Smooth muscle cell (in vitro differentiated cells): ENCODE measurements at regions not wholly inside any gene's neighbourhood (a gene's known extent, or its start where the extent isn't known, plus 50 kb on each side); places are given as distances from the start of the nearest gene placed in this dataset.

Experiments
- DNase-seq: peaks from one replicate; lab custom pipeline; 2025; ENCODE audit not compliant: unreplicated experiment; lab: John Stamatoyannopoulos, UW
- H2AFZ ChIP-seq: fragments of 200-600 bp; sonication (generic); 2 replicates; pipeline ENCODE4 v1.6.0; 2016; ENCODE audit warnings: antibody characterized with exemption, low read depth, mild to moderate bottlenecking
- H3F3A ChIP-seq: fragments of 200-600 bp; sonication (generic); 2 replicates; pipeline ENCODE4 v1.6.0; 2017; ENCODE audit warnings: antibody characterized with exemption, low read depth
- H3K27ac ChIP-seq: fragments of 200-600 bp; sonication (generic); 2 replicates; pipeline ENCODE4 v1.5.1; 2016; ENCODE audit warnings: low read depth, mild to moderate bottlenecking
- H3K27me3 ChIP-seq: fragments of 200-600 bp; sonication (generic); 2 replicates; pipeline ENCODE4 v1.6.1; 2016; ENCODE audit warnings: low read depth, mild to moderate bottlenecking
- H3K36me3 ChIP-seq: fragments of 200-600 bp; sonication (generic); 2 replicates; pipeline ENCODE4 v1.5.1; 2016; ENCODE audit warnings: low read depth
- H3K4me1 ChIP-seq: fragments of 200-600 bp; sonication (generic); 2 replicates; pipeline ENCODE4 v1.5.1; 2016; ENCODE audit warnings: low read depth
- H3K4me2 ChIP-seq: fragments of 200-600 bp; sonication (generic); 2 replicates; pipeline ENCODE4 v1.6.0; 2016; ENCODE audit warnings: mild to moderate bottlenecking
- H3K4me3 ChIP-seq: fragments of 200-600 bp; sonication (generic); 2 replicates; pipeline ENCODE4 v1.5.1; 2016; ENCODE audit warnings: mild to moderate bottlenecking
- H3K79me2 ChIP-seq: fragments of 200-600 bp; sonication (generic); 2 replicates; pipeline ENCODE4 v1.6.0; 2016; ENCODE audit warnings: low read depth, mild to moderate bottlenecking
- H3K9ac ChIP-seq: fragments of 200-600 bp; sonication (generic); 2 replicates; pipeline ENCODE4 v1.6.0; 2016; ENCODE audit warnings: low read depth
- H3K9me3 ChIP-seq: fragments of 200-600 bp; sonication (generic); replicated peaks from 2 replicates; pipeline ENCODE4 v1.5.1; 2016; ENCODE audit warnings: low read depth
- H4K20me1 ChIP-seq: fragments of 200-600 bp; sonication (generic); 2 replicates; pipeline ENCODE4 v1.6.0; 2016; ENCODE audit warnings: low read depth
- WGBS: methylation state at CpG from one replicate; pipeline ENCODE4 v1.1.7; 2016; ENCODE audit warnings: low lambda C conversion rate; 5-methylcytosine and 5-hydroxymethylcytosine counted together
- TF ChIP-seq, protein P1 (sequence below): fragments of 200-600 bp; sonication (generic); IDR thresholded peaks from 2 replicates; pipeline ENCODE4 v1.5.1; 2017; ENCODE audit warnings: borderline replicate concordance, mild to moderate bottlenecking, antibody characterized with exemption; ENCODE audit not compliant: insufficient read depth, poor library complexity, severe bottlenecking

GRCh38 chr12:34361721-34362316 lies 339.5 kb downstream of the ALG10 start:
- Histone ChIP-seq H3K9ac (no peak overlapping the region), H3K36me3 (no peaks in the 10 kb centered on the region), H3K79me2 (no peaks in the 10 kb centered on the region), H3K4me3 (no peak overlapping the region), H3K9me3 (no peaks in the 10 kb centered on the region), H3K4me1 (no peaks in the 10 kb centered on the region), H2AFZ (no peak overlapping the region), H3K4me2 (no peak overlapping the region), H3K27me3 (no peaks in the 10 kb centered on the region), H3F3A (no peaks in the 10 kb centered on the region), H4K20me1 (no peaks in the 10 kb centered on the region), H3K27ac (no peak overlapping the region)
- TF ChIP-seq, protein P1, sequence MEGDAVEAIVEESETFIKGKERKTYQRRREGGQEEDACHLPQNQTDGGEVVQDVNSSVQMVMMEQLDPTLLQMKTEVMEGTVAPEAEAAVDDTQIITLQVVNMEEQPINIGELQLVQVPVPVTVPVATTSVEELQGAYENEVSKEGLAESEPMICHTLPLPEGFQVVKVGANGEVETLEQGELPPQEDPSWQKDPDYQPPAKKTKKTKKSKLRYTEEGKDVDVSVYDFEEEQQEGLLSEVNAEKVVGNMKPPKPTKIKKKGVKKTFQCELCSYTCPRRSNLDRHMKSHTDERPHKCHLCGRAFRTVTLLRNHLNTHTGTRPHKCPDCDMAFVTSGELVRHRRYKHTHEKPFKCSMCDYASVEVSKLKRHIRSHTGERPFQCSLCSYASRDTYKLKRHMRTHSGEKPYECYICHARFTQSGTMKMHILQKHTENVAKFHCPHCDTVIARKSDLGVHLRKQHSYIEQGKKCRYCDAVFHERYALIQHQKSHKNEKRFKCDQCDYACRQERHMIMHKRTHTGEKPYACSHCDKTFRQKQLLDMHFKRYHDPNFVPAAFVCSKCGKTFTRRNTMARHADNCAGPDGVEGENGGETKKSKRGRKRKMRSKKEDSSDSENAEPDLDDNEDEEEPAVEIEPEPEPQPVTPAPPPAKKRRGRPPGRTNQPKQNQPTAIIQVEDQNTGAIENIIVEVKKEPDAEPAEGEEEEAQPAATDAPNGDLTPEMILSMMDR = no peak
- DNase-seq = no peak
- WGBS = 68% methylated on average over 29 of the region's 30 CpGs

DNA sequence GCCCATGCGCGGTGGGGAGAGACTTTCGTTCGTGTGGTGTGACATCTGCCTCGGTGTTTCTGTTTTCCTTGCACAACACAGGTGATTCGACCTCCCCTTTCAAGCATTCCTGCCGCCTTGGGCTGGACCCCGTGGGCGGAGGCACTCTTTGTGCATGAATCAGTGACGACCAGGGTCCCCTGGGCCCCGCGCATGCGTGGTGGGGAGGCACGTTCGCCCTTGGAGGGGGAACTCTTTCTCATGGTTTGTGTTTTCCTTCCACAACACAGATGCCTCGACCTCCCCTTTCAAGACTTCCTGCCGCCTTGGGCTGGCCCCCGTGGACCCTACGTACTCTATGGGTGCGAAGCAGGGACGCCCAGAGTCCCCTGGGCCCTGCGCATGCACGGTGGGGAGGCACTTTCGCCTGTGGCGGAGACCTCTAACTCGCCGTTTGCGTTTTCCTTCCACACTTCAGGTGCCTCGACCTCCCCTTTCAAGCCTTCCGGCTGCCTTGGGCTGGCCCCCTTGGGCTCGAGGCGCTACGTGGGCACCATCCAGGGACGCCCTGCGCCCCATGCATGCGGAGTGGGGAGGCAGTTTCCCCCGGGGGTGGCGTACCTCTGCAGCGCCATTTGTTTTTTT lies 340.9 kb downstream of the ALG10 start:
- TF ChIP-seq, protein P1 = no peak
- no peak overlapping the region for H3K9ac ChIP-seq
- H3K27me3 ChIP-seq = no peaks in the 10 kb centered on the region
- no peaks in the 10 kb centered on the region for H3F3A ChIP-seq
- H4K20me1 ChIP-seq = no peaks in the 10 kb centered on the region
- no peak overlapping the region for H3K4me3 ChIP-seq
- H3K36me3 ChIP-seq = no peaks in the 10 kb centered on the region
- DNase-seq = no peak
- no peaks in the 10 kb centered on the region for H3K4me1 ChIP-seq
- no peaks in the 10 kb centered on the region for H3K9me3 ChIP-seq
- H3K79me2 ChIP-seq = no peaks in the 10 kb centered on the region
- H3K4me2 ChIP-seq = no peak overlapping the region
- WGBS = 80% methylated on average over 39 of the region's 39 CpGs
- H2AFZ ChIP-seq = no peak overlapping the region
- H3K27ac ChIP-seq = no peak overlapping the region

DNA sequence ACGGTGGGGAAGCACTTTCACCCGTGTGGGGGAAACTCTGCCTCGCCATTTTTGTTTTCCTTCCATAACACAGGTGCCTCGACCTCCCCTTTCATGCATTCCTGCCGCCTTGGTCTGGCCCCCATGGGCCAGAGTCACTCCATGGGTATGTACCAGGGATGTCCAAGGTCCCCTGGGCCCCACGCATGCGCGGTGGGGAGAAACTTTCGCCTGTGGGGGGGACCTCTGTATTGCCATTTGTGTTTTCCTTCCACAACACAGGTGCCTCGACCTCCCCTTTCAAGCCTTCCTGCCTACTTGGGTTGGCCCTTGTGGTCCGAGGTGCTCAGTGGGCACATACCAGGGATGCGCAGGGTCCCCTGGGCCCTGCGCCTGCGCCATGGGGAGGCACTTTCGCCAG lies 345.8 kb downstream of the ALG10 start:
- H3K36me3 ChIP-seq = no peaks in the 10 kb centered on the region
- no peak overlapping the region for H3K27ac ChIP-seq
- H3K4me2 ChIP-seq = no peak overlapping the region
- no peak overlapping the region for H3K4me3 ChIP-seq
- no peak for DNase-seq
- TF ChIP-seq, protein P1 = no peak
- WGBS = 67% methylated on average over 15 of the region's 15 CpGs
- H3K9me3 ChIP-seq = no peaks in the 10 kb centered on the region
- H3K27me3 ChIP-seq = no peaks in the 10 kb centered on the region
- H3F3A ChIP-seq = no peaks in the 10 kb centered on the region
- no peak overlapping the region for H3K9ac ChIP-seq
- no peaks in the 10 kb centered on the region for H4K20me1 ChIP-seq
- H3K4me1 ChIP-seq = no peaks in the 10 kb centered on the region
- H3K79me2 ChIP-seq = no peaks in the 10 kb centered on the region
- H2AFZ ChIP-seq = no peak overlapping the region

GRCh38 chr12:34371050-34371449 lies 348.8 kb downstream of the ALG10 start:
- 71% methylated on average over 17 of the region's 17 CpGs for WGBS
- TF ChIP-seq, protein P1 = no peak
- Histone ChIP-seq H4K20me1 (no peaks in the 10 kb centered on the region), H3K36me3 (no peaks in the 10 kb centered on the region), H3K27me3 (no peaks in the 10 kb centered on the region), H3K4me2 (no peak overlapping the region), H3K9ac (no peak overlapping the region), H2AFZ (no peak overlapping the region), H3K9me3 (no peaks in the 10 kb centered on the region), H3K4me3 (no peak overlapping the region), H3K27ac (no peak overlapping the region), H3K4me1 (no peaks in the 10 kb centered on the region), H3K79me2 (no peaks in the 10 kb centered on the region), H3F3A (no peaks in the 10 kb centered on the region)
- no peak for DNase-seq
